ENCODE measurements at regions not wholly inside any gene's neighbourhood (a gene's known extent, or its start where the extent isn't known, plus 50 kb on each side); places are given as distances from the start of the nearest gene placed in this dataset.

GRCh38 chr7:126378642-126379041 lies 874.1 kb downstream of the GRM8 start:
- no peak for DNase-seq

- DNase-seq, result no peak
These were observed 882.6 kb downstream of the GRM8 start for GRCh38 chr7:126370038-126370668.

GRCh38 chr7:126362746-126363145 lies 890.0 kb downstream of the GRM8 start:
- DNase-seq, result no peak

DNA sequence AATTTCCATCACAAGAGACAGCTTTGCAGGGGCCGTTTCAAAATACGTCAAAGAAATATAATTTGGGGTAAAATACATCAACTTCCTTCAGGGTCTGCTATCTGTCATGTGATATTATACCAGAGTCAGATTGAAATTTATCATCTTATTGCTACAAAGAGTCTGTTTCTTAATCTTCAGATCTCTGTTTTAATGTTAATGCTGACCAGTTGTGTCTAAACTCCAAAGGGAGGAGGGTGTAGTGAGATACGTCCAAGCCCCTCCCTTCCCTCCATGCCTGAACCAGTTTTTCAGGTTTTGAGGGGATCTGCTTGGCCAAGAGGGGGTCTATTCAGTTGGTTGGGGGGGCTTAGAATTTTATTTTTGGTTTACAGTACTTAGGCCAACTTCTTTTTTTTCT lies 891.6 kb downstream of the GRM8 start:
- no peak for DNase-seq

GRCh38 chr7:126339813-126340212 lies 912.9 kb downstream of the GRM8 start:
- DNase-seq, result no peak

DNA sequence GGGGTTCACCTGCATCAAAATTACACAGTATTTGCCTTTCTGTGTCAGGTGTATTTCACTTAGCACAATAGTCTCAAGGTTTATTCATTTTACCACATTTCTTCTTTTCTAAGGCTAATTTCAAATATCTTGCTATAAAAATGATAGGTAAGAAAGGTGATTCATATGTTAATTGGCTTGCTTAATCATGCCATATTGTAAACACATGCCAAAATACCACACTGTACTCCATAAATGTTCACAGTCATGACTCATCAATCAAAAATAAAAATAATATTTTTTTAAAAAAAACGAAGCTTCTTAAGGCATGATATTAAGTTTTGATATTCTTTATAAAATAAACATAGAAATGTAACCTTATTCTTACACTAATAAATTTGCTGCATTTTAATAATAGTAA lies 947.1 kb downstream of the GRM8 start:
- DNase-seq, result no peak

- no peak for DNase-seq
These were observed 948.8 kb downstream of the GRM8 start for GRCh38 chr7:126303926-126304325.

- DNase-seq, result no peak
These were observed 950.1 kb downstream of the GRM8 start for GRCh38 chr7:126302639-126303038.

DNA sequence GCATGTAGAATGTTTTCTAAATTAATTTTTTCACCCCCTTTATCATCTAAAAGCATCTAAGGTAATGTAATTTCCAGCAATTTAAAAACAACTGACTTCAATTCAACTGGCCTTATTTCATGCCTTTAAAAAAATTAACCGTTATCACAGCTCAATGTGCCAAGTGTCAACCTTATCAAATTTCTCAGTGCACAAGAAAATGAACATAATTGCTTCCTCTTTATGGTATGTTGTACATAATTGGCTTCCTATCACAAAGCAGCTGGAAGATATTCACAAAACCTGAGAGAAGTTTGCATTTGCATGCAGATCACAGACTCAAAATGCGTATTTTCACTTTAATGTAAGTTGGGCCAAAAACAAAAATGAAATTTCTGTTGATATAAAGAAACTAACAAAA lies 966.4 kb downstream of the GRM8 start:
- DNase-seq, result no peak

GRCh38 chr7:126236261-126236660 lies 1016.5 kb downstream of the GRM8 start:
- no peak for DNase-seq

DNA sequence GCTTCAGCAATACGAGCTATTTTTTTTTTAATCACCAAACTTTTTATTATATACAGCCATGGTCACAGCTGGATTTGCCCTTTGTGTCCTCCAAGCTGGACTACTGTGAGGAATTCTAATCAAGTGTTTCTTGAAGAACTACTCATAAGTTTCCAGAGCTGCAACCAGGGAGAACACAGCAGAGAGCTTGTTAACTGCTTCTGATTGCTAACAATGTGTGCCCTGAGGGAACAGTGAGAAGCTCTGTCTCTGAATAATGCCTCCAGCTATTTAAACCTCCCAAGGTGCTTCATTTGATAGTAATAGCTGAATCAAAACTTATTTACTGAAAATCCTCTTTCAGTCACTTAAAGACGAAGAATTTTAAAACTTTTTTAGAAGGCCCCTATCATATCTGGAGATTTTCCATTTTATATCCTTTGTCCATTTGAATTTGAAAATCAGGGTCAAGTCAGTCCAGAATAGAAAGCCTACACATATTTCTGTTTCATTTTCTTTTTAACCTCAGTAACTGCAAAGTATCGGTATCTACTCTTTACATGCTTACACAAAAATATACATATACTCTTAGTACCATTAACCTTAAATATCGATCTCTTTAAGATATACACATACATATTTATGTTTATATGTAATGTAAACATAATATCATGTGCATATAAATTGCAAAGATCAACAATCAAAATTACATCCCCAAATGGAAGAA lies 1024.2 kb downstream of the GRM8 start:
- DNase-seq, result no peak

DNA sequence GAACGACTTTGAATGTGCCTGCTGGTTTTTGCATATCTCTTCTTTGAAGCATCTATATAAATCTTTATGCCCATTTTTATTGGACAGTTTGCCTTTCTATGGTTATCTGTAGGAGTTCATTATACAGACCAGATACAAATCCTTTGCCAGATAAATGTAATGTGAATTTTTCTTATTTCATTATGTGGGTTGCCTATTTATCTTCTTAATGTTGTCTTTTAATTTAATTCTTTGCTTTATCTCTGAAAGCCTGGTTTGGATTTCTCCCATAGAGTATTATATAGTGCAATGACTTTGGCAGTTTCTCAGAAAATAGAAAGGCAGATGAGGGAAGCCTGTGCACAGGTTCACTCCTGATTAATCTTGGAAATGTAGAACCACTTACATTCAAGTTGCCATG lies 1025.1 kb downstream of the GRM8 start:
- no peak for DNase-seq

- no peak for DNase-seq
These were observed 1025.7 kb downstream of the GRM8 start for GRCh38 chr7:126227055-126227454.

DNA sequence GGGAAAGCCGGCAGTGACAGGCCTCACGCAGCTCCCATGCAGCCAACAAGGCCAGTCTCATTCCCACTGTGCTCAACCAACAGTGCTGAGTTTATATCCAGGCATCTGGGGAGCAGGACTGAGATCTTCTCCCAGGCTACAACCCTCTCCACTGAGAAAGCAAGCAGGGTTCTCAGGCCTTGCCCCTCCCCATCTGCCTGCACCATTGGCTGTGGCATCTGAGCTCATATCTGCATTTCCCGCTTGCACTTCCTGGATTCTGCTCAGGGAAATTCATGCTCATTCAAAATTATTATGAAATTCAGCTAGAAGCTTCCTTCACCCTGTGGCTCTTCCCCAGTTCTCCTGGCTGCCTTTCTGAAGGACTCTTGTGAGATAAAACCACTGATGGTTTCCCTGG lies 1029.0 kb downstream of the GRM8 start:
- DNase-seq, result no peak

GRCh38 chr7:126222782-126223181 lies 1030.0 kb downstream of the GRM8 start:
- DNase-seq, result no peak

DNA sequence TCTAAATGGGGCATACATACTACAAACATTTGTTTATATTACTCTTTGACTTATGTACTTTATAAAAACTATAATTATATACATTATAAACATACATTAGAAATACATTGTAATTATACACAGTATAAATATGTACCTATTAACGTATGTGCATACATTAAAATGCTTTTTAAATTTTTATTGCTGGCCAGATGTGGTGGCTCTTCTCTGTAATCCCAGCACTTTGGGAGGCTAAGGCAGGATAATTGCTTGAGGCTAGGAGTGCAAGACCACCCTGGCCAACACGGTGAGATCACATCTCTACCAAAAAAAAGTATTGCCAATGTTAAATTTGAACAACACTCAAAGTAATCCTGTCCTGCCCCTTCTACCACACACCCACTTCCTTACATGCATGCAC lies 1037.0 kb downstream of the GRM8 start:
- no peak for DNase-seq

- DNase-seq, result no peak
These were observed 1038.9 kb downstream of the GRM8 start for GRCh38 chr7:126213876-126214275.

GRCh38 chr7:126211875-126212274 lies 1040.9 kb downstream of the GRM8 start:
- DNase-seq, result no peak

- DNase-seq, result no peak
These were observed 1042.0 kb downstream of the GRM8 start for GRCh38 chr7:126210707-126211106.

DNA sequence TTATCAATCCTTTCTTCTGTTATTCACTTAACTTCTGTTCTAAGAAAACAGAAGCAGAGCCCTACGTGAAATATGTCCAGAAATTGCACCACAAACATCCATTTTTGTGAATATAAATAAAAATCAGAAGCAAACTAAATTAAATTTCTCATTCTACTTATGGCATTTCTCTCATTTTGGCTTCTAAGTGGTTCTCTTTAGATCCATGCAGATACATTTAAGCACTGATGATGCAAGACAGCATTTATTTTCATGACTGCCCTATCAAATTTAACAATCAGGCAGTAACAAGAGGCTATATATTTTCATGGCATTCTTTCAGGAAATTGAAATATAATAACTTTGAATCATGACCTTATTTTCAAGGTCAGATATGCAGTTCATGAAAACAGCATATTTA lies 1049.6 kb downstream of the GRM8 start:
- no peak for DNase-seq

- DNase-seq, result no peak
These were observed 1050.6 kb downstream of the GRM8 start for GRCh38 chr7:126202177-126202576.

- no peak for DNase-seq
These were observed 1066.7 kb downstream of the GRM8 start for GRCh38 chr7:126185959-126186580.

DNA sequence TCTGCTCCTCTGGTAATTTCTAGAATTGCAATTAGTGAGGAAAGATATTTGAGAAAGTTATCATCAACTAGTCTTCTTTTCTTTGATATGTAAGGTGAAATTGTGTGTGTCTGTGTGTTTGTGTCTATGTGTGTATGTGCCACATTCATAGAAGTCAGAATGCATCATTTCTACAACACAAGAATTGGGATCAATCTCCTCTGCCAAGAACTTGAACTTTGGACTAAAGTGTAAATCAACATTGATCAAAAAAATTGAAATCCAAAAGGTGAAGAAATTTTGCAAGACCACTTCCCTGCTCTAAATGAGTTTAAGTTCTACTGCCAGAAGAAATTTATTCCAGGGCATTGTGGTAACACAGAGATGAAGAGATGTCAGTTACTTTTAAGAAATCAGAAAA lies 1072.8 kb downstream of the GRM8 start:
- DNase-seq, result no peak

All from anterior cingulate cortex (tissue), 58 donors.